ENCODE measurements at regions not wholly inside any gene's neighbourhood (a gene's known extent, or its start where the extent isn't known, plus 50 kb on each side); places are given as distances from the start of the nearest gene placed in this dataset.

- TF ChIP-seq CTCF (IDR thresholded peaks at IDR 0.05) (no peak), EP300 (IDR thresholded peaks at IDR 0.05) (no peak), POLR2AphosphoS5 (IDR thresholded peaks at IDR 0.05) (no peak), POLR2A (IDR thresholded peaks at IDR 0.05) (no peak)
These were observed 199.1 kb upstream of the BTBD3 start for GRCh38 chr20:11718474-11719094.

Measured in sigmoid colon (tissue), 4 donors.